Choroid plexus epithelial cell (primary cell): ENCODE measurements at regions not wholly inside any gene's neighbourhood (a gene's known extent, or its start where the extent isn't known, plus 50 kb on each side); places are given as distances from the start of the nearest gene placed in this dataset.

Experiments
- DNase-seq: peaks from one replicate; pipeline ENCODE4 v3.0.0-alpha.2; 2010; ENCODE audit warnings: low read depth
- H3K4me3 ChIP-seq: 2 replicates; pipeline ENCODE4 v1.5.1; 2011; ENCODE audit warnings: low read depth, mild to moderate bottlenecking, control low read depth, low read length, moderate library complexity
- TF ChIP-seq, protein P1 (sequence below): conservative IDR thresholded peaks from 2 replicates; pipeline ENCODE4 v1.5.1; 2011; ENCODE audit warnings: low read depth, mild to moderate bottlenecking, control low read depth, inconsistent platforms, low read length, moderate library complexity

DNA sequence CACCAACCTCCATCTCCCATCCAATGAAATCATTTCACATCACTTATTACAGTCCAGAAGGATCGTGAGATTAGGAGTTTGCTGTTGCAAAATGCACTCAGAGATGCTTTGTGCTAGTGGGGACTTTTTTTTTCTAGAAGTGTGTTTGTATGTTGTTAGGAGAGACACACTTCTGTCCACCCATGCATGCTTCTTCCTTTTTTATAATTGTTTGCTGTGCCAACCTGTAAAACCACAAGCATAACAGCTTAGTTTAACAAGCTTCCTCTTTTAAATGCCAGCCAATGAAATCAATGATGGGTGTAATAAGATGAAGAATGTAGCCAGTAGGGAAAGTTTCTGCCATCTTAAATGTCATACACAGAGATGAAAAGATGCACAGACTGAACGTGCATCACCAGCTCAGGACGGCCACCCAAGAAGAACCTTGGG, 305.6 kb upstream of the STT3B start:
- TF ChIP-seq, protein P1, sequence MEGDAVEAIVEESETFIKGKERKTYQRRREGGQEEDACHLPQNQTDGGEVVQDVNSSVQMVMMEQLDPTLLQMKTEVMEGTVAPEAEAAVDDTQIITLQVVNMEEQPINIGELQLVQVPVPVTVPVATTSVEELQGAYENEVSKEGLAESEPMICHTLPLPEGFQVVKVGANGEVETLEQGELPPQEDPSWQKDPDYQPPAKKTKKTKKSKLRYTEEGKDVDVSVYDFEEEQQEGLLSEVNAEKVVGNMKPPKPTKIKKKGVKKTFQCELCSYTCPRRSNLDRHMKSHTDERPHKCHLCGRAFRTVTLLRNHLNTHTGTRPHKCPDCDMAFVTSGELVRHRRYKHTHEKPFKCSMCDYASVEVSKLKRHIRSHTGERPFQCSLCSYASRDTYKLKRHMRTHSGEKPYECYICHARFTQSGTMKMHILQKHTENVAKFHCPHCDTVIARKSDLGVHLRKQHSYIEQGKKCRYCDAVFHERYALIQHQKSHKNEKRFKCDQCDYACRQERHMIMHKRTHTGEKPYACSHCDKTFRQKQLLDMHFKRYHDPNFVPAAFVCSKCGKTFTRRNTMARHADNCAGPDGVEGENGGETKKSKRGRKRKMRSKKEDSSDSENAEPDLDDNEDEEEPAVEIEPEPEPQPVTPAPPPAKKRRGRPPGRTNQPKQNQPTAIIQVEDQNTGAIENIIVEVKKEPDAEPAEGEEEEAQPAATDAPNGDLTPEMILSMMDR, result no peak
- no peak for DNase-seq

DNA sequence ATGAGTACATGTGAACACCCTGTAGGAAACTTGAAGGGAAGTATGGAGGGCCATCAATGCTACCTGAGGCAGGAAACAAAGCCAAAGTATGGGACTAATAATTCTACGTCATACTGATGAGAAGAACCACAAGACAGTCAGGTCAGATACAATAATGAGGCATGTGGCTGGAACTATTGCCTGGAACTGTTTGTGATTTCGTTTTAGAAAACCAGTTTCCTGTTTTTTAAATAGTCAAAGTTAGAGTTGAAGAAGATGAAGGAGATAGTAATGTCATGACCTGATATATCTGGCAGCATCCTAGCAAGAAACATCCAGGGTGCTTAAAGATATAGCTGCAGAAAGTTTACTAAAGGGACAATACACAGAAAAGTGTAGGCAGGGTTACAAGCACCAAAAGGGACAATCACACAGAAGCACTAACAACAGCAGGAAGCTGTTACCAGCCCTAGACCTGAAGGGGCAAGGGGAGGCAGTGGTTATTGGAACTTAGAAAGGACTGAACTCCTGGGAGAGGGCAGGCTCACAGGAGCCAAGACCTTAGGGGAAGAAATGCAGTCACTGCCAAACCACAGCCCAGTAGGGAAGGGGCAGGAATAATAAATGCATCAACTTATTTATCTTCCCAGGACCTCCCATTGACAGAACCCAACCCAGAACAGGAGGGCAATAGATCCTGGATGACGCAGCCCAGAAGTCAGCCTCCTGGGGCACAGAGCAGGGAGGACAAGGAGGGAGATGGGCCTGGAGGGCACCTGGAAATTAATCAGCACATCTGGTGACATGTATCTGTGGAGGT, 302.1 kb upstream of the STT3B start:
- TF ChIP-seq, protein P1, result no peak
- H3K4me3 ChIP-seq, result no peak overlapping the region
- peak; percentile 85 for DNase-seq

More for the DNA sequence above, 305.6 kb upstream of the STT3B start:
- no peak overlapping the region for H3K4me3 ChIP-seq

DNA sequence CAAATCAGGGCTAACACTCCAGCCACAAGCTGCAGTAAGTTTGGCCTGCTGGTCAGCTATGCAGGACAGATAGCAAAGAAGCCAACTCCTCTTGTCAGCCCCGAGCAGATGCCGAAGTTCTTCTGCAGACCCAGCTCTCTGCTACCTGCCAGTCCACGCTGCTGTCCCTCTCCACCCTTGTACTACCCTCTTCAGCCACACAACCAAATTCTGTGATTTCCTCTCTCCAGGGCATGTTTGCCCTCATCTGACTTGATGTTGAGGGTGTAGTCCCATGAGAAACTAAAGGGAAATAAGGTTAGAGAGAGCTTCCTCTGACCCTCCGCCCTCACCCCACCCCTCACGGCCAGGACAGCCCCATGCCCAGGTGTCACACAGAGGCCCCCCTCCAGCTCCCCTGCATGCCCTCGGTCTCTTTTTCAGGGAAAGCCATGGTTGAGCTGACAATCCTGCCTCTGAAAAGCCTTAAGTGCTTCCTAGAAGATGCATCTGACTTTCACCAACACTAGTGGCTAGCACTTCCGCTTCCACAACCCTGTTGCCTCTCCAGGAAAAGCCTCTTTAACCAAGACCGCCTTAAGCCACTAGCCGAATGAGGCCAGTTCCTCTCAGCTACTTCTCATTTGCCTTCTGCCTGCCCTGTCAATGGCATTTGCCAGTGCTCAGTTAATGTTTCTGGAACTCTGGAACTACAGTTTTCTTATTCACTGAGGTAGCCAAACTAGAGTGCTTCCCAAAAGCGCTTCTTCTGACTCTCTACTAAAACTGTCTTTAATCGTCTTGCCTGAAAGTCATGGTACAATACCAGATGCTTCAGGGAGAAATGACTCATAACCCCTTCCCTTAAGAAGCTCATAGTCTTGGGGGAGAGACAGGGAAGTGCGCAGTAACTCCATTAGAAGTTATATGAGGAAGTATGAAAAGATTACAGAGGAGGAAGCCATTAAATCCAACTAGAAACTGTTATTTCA, 300.4 kb upstream of the STT3B start:
- TF ChIP-seq, protein P1, result no peak
- H3K4me3 ChIP-seq, result no peak overlapping the region
- DNase-seq, result no peak

DNA sequence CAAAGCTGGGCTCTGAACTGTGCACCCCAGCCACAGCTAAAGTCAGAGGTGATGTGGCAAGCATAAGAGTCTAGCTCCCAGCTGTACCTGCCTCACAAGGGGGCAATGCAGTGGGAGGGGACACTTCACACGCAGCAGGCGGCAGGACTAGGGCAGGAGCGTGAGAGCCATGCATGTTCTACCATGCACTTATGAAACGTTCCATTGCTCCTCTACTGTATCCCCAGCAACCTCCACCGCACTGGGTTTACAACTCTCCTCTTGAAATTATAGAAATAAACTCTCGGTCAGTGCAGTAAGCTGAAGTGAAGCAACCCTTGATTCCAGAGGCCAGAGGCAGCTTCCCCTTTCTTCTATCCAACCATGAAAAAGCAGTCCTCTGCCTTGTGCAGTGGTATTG, 298.6 kb upstream of the STT3B start:
- DNase-seq, result no peak
- H3K4me3 ChIP-seq, result no peak overlapping the region
- TF ChIP-seq, protein P1, result no peak

DNA sequence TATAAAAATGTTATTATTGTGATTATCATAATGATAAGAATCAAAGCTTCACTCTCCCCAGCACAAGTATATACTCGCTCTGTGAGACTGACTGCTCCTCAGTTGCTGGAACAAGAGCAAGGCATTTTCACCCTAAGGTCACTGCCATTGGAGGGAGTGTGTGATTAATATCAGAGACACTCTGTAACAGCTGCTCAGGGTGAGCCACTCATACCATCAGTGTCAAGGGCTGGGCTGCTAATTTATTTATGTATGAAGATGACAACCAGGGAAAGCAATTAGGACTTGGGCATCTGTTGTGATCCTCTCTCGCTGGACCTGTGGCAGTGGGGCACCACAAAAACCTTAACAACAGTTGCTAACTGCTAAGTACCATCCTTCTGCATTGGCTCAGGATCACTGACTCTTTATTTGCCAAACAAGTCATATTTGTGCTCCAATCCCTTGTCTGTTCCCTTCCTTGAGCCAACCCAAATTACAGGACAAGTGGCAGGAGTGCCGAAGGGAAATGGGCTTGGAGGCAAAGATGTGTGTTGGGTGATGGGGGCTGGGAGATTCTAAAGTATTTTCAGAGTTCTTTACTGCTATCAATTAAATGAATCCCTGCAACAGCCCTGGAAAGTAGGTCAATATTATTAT, 297.5 kb upstream of the STT3B start:
- DNase-seq, result no peak
- TF ChIP-seq, protein P1, result no peak

DNA sequence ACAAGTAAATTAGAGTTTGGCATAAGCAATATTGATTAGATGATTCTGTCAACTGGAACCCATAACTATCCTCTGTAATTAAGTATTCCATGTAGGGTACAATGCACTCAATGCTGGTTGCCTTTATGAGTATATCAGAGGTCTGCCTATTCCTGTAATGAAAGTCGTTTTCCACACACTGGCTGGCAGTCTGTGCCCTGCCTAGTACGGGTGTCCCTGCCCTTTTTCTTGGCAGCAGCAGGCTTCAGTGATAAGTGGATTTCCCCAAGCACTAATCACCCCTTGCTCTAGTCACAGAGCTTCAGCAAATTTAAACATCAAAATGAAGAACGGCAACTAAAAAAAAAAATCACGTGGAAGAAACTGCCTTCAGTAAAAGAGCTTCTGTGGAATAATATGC, 294.8 kb upstream of the STT3B start:
- TF ChIP-seq, protein P1, result no peak
- H3K4me3 ChIP-seq, result no peak overlapping the region
- DNase-seq, result no peak

More for the DNA sequence above, 297.5 kb upstream of the STT3B start:
- no peak overlapping the region for H3K4me3 ChIP-seq
